Eye (tissue), 1 donor: ENCODE measurements at regions not wholly inside any gene's neighbourhood (a gene's known extent, or its start where the extent isn't known, plus 50 kb on each side); places are given as distances from the start of the nearest gene placed in this dataset.
"Not testable (repeated sequence)": the region's sequence is repeated elsewhere in the genome, so short reads cannot be mapped to it uniquely, and the experiment has no call there.

Experiments used
- DNase-seq: peaks from one replicate; pipeline ENCODE4 v3.0.0-alpha.2; 2015

- DNase-seq = no peak
Observed at GRCh38 chr10:38209332-38209731, 115.2 kb downstream of the ZNF37A start.

- DNase-seq = not testable (repeated sequence)
Observed at GRCh38 chr10:38209748-38210147, 115.6 kb downstream of the ZNF37A start.

GRCh38 chr10:38212460-38212859 lies 118.3 kb downstream of the ZNF37A start:
- no peak for DNase-seq

- DNase-seq = no peak
Observed at GRCh38 chr10:38226385-38226784, 132.2 kb downstream of the ZNF37A start.

- DNase-seq = no peak
Observed at GRCh38 chr10:38228394-38228793, 134.3 kb downstream of the ZNF37A start.

GRCh38 chr10:38238479-38238878 lies 144.3 kb downstream of the ZNF37A start:
- DNase-seq = not testable (repeated sequence)

GRCh38 chr10:38242061-38242649 lies 148.0 kb downstream of the ZNF37A start:
- not testable (repeated sequence) for DNase-seq

GRCh38 chr10:38248113-38248512 lies 154.0 kb downstream of the ZNF37A start:
- DNase-seq = not testable (repeated sequence)

- DNase-seq = not testable (repeated sequence)
Observed at GRCh38 chr10:38252551-38252950, 158.4 kb downstream of the ZNF37A start.

- DNase-seq = not testable (repeated sequence)
Observed at GRCh38 chr10:38267555-38267954, 173.4 kb downstream of the ZNF37A start.

- not testable (repeated sequence) for DNase-seq
Observed at GRCh38 chr10:38271031-38271430, 176.9 kb downstream of the ZNF37A start.

GRCh38 chr10:38274879-38275278 lies 180.7 kb downstream of the ZNF37A start:
- not testable (repeated sequence) for DNase-seq

GRCh38 chr10:38292560-38292959 lies 198.4 kb downstream of the ZNF37A start:
- DNase-seq = not testable (repeated sequence)

GRCh38 chr10:38310111-38310510 lies 216.0 kb downstream of the ZNF37A start:
- not testable (repeated sequence) for DNase-seq

GRCh38 chr10:38315090-38315805 lies 221.1 kb downstream of the ZNF37A start:
- DNase-seq = not testable (repeated sequence)

- not testable (repeated sequence) for DNase-seq
Observed at GRCh38 chr10:38321393-38321792, 227.3 kb downstream of the ZNF37A start.

- DNase-seq = not testable (repeated sequence)
Observed at GRCh38 chr10:38330306-38330705, 236.2 kb downstream of the ZNF37A start.

- DNase-seq = not testable (repeated sequence)
Observed at GRCh38 chr10:38331106-38331505, 237.0 kb downstream of the ZNF37A start.

GRCh38 chr10:38333699-38334098 lies 239.6 kb downstream of the ZNF37A start:
- not testable (repeated sequence) for DNase-seq

- DNase-seq = not testable (repeated sequence)
Observed at GRCh38 chr10:38350645-38351044, 256.5 kb downstream of the ZNF37A start.

- not testable (repeated sequence) for DNase-seq
Observed at GRCh38 chr10:38354410-38354809, 260.3 kb downstream of the ZNF37A start.

GRCh38 chr10:38355911-38356526 lies 261.9 kb downstream of the ZNF37A start:
- DNase-seq = peak; percentile 87

GRCh38 chr10:38356527-38356926 lies 262.4 kb downstream of the ZNF37A start:
- DNase-seq = peak; percentile 50

- not testable (repeated sequence) for DNase-seq
Observed at GRCh38 chr10:38362514-38362913, 268.4 kb downstream of the ZNF37A start.
